H9 (cell line): ENCODE measurements at regions not wholly inside any gene's neighbourhood (a gene's known extent, or its start where the extent isn't known, plus 50 kb on each side); places are given as distances from the start of the nearest gene placed in this dataset.

ENCODE experiments used
- DNase-seq: peaks from one replicate; pipeline ENCODE4 v3.0.0-alpha.2; 2017
- H2AFZ ChIP-seq: one replicate; pipeline ENCODE4 v1.6.1; 2013; ENCODE audit warnings: mild to moderate bottlenecking, low read length, control low read depth, moderate library complexity
- H2AK5ac ChIP-seq: 2 replicates; pipeline ENCODE4 v1.6.1; 2013; ENCODE audit warnings: low read length, control low read depth, mixed read lengths; ENCODE audit not compliant: insufficient read length
- H2BK120ac ChIP-seq: one replicate; pipeline ENCODE4 v1.6.1; 2013; ENCODE audit warnings: low read depth, mild to moderate bottlenecking, low read length, control low read depth, inconsistent platforms; ENCODE audit not compliant: poor library complexity, severe bottlenecking
- H2BK12ac ChIP-seq: 2 replicates; pipeline ENCODE4 v1.6.1; 2013; ENCODE audit warnings: low read length, control low read depth, mixed read lengths, low read depth; ENCODE audit not compliant: insufficient read length
- H2BK15ac ChIP-seq: 2 replicates; pipeline ENCODE4 v1.6.1; 2013; ENCODE audit warnings: low read depth, low read length, control low read depth
- H2BK20ac ChIP-seq: one replicate; pipeline ENCODE4 v1.6.1; 2013; ENCODE audit warnings: low read depth, mild to moderate bottlenecking, low read length, control low read depth, inconsistent platforms; ENCODE audit not compliant: poor library complexity, severe bottlenecking
- H2BK5ac ChIP-seq: 2 replicates; pipeline ENCODE4 v1.6.1; 2013; ENCODE audit warnings: low read length, control low read depth, mixed read lengths; ENCODE audit not compliant: insufficient read length
- H3K14ac ChIP-seq: 2 replicates; pipeline ENCODE4 v1.6.1; 2013; ENCODE audit warnings: low read length, control low read depth; ENCODE audit not compliant: insufficient read depth
- H3K18ac ChIP-seq: 2 replicates; pipeline ENCODE4 v1.6.1; 2013; ENCODE audit warnings: low read depth, mild to moderate bottlenecking, mixed read lengths, low read length, control low read depth; ENCODE audit not compliant: insufficient read length
- H3K23ac ChIP-seq: 2 replicates; pipeline ENCODE4 v1.6.1; 2013; ENCODE audit warnings: low read length, control low read depth, mixed read lengths, low read depth; ENCODE audit not compliant: insufficient read length
- H3K23me2 ChIP-seq: 2 replicates; pipeline ENCODE4 v1.6.1; 2013; ENCODE audit warnings: low read depth, mild to moderate bottlenecking, mixed read lengths, low read length, control low read depth; ENCODE audit not compliant: insufficient read length, poor library complexity, severe bottlenecking
- H3K27ac ChIP-seq: 2 replicates; pipeline ENCODE4 v1.5.1; 2013; ENCODE audit warnings: low read length, control low read depth, mixed read lengths, low read depth; ENCODE audit not compliant: insufficient read length
- H3K27me3 ChIP-seq: 2 replicates; pipeline ENCODE4 v1.6.1; 2013; ENCODE audit warnings: low read length, control low read depth, inconsistent platforms; ENCODE audit not compliant: insufficient read depth
- H3K4ac ChIP-seq: 2 replicates; pipeline ENCODE4 v1.6.1; 2013; ENCODE audit warnings: low read depth, mild to moderate bottlenecking, control low read depth, inconsistent platforms, low read length, moderate library complexity
- H3K4me1 ChIP-seq: 2 replicates; pipeline ENCODE4 v1.6.1; 2013; ENCODE audit warnings: low read length, control low read depth, inconsistent platforms; ENCODE audit not compliant: insufficient read depth
- H3K4me2 ChIP-seq: 2 replicates; pipeline ENCODE4 v1.6.1; 2013; ENCODE audit warnings: low read length, control low read depth, mixed read lengths; ENCODE audit not compliant: insufficient read length, insufficient read depth
- H3K56ac ChIP-seq: 2 replicates; pipeline ENCODE4 v1.6.1; 2013; ENCODE audit warnings: low read depth, mild to moderate bottlenecking, mixed read lengths, low read length, control low read depth; ENCODE audit not compliant: insufficient read length
- H3K79me1 ChIP-seq: 2 replicates; pipeline ENCODE4 v1.6.1; 2013; ENCODE audit warnings: low read depth, mild to moderate bottlenecking, moderate library complexity, low read length, control low read depth, inconsistent platforms; ENCODE audit not compliant: insufficient read depth, poor library complexity, severe bottlenecking
- H3K79me2 ChIP-seq: 2 replicates; pipeline ENCODE4 v1.6.1; 2013; ENCODE audit warnings: low read length, control low read depth, inconsistent platforms; ENCODE audit not compliant: insufficient read depth
- H3K9ac ChIP-seq: 2 replicates; pipeline ENCODE4 v1.6.1; 2013; ENCODE audit warnings: low read length, control low read depth, mixed read lengths; ENCODE audit not compliant: insufficient read length; ENCODE audit errors: extremely low read depth
- H3K9me3 ChIP-seq: one replicate; pipeline ENCODE4 v1.6.1; 2013; ENCODE audit warnings: low read depth, low read length, inconsistent platforms; ENCODE audit not compliant: control insufficient read depth
- H3T11ph ChIP-seq: one replicate; pipeline ENCODE4 v1.6.1; 2013; ENCODE audit warnings: mild to moderate bottlenecking, low read length, control low read depth, inconsistent platforms
- H4K20me1 ChIP-seq: one replicate; pipeline ENCODE4 v1.6.1; 2013; ENCODE audit not compliant: control insufficient read depth, insufficient read length, insufficient read depth
- H4K5ac ChIP-seq: 2 replicates; pipeline ENCODE4 v1.6.1; 2013; ENCODE audit warnings: low read depth, mild to moderate bottlenecking, mixed read lengths, low read length, control low read depth; ENCODE audit not compliant: insufficient read length
- H4K8ac ChIP-seq: replicated peaks from 2 replicates; pipeline ENCODE4 v1.6.1; 2013; ENCODE audit warnings: low read length, control low read depth, mixed read lengths, low read depth; ENCODE audit not compliant: insufficient read length
- H4K91ac ChIP-seq: 2 replicates; pipeline ENCODE4 v1.6.1; 2013; ENCODE audit warnings: low read depth, mild to moderate bottlenecking, moderate library complexity, mixed read lengths, low read length, control low read depth; ENCODE audit not compliant: insufficient read length
- H3K27ac Mint-ChIP-seq, 3 experiments: 2 replicates in 2 of 3; 3 replicates in 1 of 3; pipeline ENCODE4 v1.8.0; 2020 to 2021; ENCODE audit warnings: mixed read lengths in 3 of 3, mild to moderate bottlenecking in 1 of 3, moderate library complexity in 1 of 3
- H3K27me3 Mint-ChIP-seq: 2 replicates; pipeline ENCODE4 v1.8.0; 2021; ENCODE audit warnings: low read depth, mild to moderate bottlenecking, moderate library complexity, mixed read lengths
- H3K36me3 Mint-ChIP-seq, 3 experiments: 2 replicates in 2 of 3; 3 replicates in 1 of 3; pipeline ENCODE4 v1.8.0; 2020 to 2021; ENCODE audit warnings: low read depth in 3 of 3, mixed read lengths in 3 of 3; ENCODE audit not compliant: insufficient read depth in 1 of 3
- H3K4me1 Mint-ChIP-seq, 2 experiments: 2 replicates each; pipeline ENCODE4 v1.8.0; 2020; ENCODE audit warnings: mixed read lengths in 2 of 2
- H3K4me3 Mint-ChIP-seq, 2 experiments: 2 replicates in 1 of 2; 3 replicates in 1 of 2; pipeline ENCODE4 v1.8.0; 2020 to 2021; ENCODE audit warnings: mild to moderate bottlenecking in 2 of 2, mixed read lengths in 2 of 2, moderate library complexity in 1 of 2
- H3K9me3 Mint-ChIP-seq, 2 experiments: 2 replicates in 1 of 2; 3 replicates in 1 of 2; pipeline ENCODE4 v1.8.0; 2020; ENCODE audit warnings: mild to moderate bottlenecking in 2 of 2, mixed read lengths in 2 of 2, moderate library complexity in 1 of 2
- WGBS: extraction: QIAGEN DNeasy Blood & Tissue Kit; methylation state at CpG from one replicate; pipeline ENCODE4 v1.1.7; 2013; ENCODE audit warnings: missing lambda C conversion rate, low lambda C conversion rate, mixed read lengths; ENCODE audit not compliant: insufficient read length; ENCODE audit errors: extremely low coverage; 5-methylcytosine and 5-hydroxymethylcytosine counted together
- TF ChIP-seq, protein P1 (sequence below): fragments of 200-600 bp; sonication (generic); conservative IDR thresholded peaks from 3 replicates; pipeline ENCODE4 v1.8.0; 2021; ENCODE audit warnings: antibody characterized with exemption, mild to moderate bottlenecking

GRCh38 chr9:26368241-26368640 lies 524.4 kb downstream of the CAAP1 start:
- no peak overlapping the region for H3K14ac ChIP-seq
- H3K4me1 ChIP-seq: no peaks in the 10 kb centered on the region
- no peaks in the 10 kb centered on the region for H3K27me3 ChIP-seq
- H4K20me1 ChIP-seq: no peaks in the 10 kb centered on the region
- H3K4me1 Mint-ChIP-seq: no peaks in the 10 kb centered on the region
- no peak overlapping the region for H4K5ac ChIP-seq
- no peak overlapping the region for H3K9ac ChIP-seq
- H2AFZ ChIP-seq: no peak overlapping the region
- H3K4me2 ChIP-seq: no peak overlapping the region
- H3K36me3 Mint-ChIP-seq: no peaks in the 10 kb centered on the region
- H2BK120ac ChIP-seq: no peak overlapping the region
- H3K18ac ChIP-seq: no peak overlapping the region
- H2AK5ac ChIP-seq: no peak overlapping the region
- no peaks in the 10 kb centered on the region for H3K27me3 Mint-ChIP-seq
- H4K8ac ChIP-seq: no peak overlapping the region
- H3K79me2 ChIP-seq: no peaks in the 10 kb centered on the region
- H3K79me1 ChIP-seq: no peaks in the 10 kb centered on the region
- no peak for DNase-seq
- no peak overlapping the region for H4K91ac ChIP-seq
- H3K27ac ChIP-seq: no peak overlapping the region
- no peak overlapping the region for H2BK5ac ChIP-seq
- no peaks in the 10 kb centered on the region for H3K23me2 ChIP-seq
- no peak overlapping the region for H2BK20ac ChIP-seq
- no CpG with 5 or more reads among the region's 3 CpGs for WGBS
- no peak overlapping the region for H3K23ac ChIP-seq
- no peaks in the 10 kb centered on the region for H3K9me3 Mint-ChIP-seq
- H3K27ac Mint-ChIP-seq: no peak overlapping the region
- H3T11ph ChIP-seq: no peak overlapping the region
- H2BK15ac ChIP-seq: no peak overlapping the region
- H3K4me3 Mint-ChIP-seq: no peak overlapping the region
- H3K9me3 ChIP-seq: no peaks in the 10 kb centered on the region
- no peak overlapping the region for H3K56ac ChIP-seq
- H2BK12ac ChIP-seq: no peak overlapping the region
- TF ChIP-seq, protein P1, sequence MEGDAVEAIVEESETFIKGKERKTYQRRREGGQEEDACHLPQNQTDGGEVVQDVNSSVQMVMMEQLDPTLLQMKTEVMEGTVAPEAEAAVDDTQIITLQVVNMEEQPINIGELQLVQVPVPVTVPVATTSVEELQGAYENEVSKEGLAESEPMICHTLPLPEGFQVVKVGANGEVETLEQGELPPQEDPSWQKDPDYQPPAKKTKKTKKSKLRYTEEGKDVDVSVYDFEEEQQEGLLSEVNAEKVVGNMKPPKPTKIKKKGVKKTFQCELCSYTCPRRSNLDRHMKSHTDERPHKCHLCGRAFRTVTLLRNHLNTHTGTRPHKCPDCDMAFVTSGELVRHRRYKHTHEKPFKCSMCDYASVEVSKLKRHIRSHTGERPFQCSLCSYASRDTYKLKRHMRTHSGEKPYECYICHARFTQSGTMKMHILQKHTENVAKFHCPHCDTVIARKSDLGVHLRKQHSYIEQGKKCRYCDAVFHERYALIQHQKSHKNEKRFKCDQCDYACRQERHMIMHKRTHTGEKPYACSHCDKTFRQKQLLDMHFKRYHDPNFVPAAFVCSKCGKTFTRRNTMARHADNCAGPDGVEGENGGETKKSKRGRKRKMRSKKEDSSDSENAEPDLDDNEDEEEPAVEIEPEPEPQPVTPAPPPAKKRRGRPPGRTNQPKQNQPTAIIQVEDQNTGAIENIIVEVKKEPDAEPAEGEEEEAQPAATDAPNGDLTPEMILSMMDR: no peak
- H3K4ac ChIP-seq: no peak overlapping the region
